ENCODE measurements at regions not wholly inside any gene's neighbourhood (a gene's known extent, or its start where the extent isn't known, plus 50 kb on each side); places are given as distances from the start of the nearest gene placed in this dataset.

DNA sequence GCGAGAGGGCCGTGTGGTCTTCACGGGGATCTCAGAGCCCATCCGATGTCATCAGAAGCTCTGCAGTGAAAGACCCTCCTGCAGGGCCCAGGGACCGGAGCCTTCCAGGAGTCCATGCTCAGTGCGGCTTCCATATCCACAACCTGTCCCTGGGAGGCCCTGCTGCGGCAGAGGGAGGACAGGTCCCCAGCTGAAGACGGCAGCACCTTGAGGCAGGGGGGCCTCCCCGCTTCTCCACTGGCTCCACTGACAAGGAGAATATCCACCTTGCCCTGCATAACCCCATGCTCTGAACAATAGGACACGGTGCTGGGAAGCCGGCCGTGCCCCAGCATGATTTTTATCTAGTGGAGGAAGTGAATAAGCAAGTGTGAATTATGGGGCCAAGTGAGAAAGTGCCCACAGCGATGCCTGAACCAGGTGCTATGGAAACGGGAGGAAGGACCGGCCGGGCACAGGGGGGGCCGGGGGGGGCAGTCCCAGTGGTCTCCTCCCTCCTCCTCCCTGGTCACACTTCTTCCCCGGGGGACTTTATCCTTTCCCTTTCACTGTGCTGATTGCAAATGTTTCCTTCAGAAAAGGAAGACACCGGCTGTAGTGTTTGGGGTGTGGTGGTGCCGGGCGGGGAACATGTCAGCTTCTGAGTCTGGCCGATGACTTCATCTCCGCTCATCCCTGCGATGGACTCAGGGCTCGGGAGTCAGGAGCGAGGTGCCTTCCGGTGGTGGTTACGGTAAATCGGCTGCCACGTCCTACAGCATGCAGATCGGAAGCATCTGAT is 225.1 kb downstream of the ERMARD start:
- TF ChIP-seq, protein P1, sequence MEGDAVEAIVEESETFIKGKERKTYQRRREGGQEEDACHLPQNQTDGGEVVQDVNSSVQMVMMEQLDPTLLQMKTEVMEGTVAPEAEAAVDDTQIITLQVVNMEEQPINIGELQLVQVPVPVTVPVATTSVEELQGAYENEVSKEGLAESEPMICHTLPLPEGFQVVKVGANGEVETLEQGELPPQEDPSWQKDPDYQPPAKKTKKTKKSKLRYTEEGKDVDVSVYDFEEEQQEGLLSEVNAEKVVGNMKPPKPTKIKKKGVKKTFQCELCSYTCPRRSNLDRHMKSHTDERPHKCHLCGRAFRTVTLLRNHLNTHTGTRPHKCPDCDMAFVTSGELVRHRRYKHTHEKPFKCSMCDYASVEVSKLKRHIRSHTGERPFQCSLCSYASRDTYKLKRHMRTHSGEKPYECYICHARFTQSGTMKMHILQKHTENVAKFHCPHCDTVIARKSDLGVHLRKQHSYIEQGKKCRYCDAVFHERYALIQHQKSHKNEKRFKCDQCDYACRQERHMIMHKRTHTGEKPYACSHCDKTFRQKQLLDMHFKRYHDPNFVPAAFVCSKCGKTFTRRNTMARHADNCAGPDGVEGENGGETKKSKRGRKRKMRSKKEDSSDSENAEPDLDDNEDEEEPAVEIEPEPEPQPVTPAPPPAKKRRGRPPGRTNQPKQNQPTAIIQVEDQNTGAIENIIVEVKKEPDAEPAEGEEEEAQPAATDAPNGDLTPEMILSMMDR (IDR thresholded peaks at IDR 0.05; ENCODE audit: insufficient read depth, low read depth, low read length) = no peak
- no peak for TF ChIP-seq EZH2 (IDR thresholded peaks at IDR 0.05; ENCODE audit: insufficient read depth, low read length)

Measured in astrocyte (in vitro differentiated cells and primary cell).